GM12874 (cell line): ENCODE measurements at regions not wholly inside any gene's neighbourhood (a gene's known extent, or its start where the extent isn't known, plus 50 kb on each side); places are given as distances from the start of the nearest gene placed in this dataset.

Source experiments
- CTCF ChIP-seq: IDR thresholded peaks from 2 replicates; pipeline ENCODE4 v1.5.1; 2011; ENCODE audit warnings: low read depth, mild to moderate bottlenecking, control low read depth, low read length, moderate library complexity; ENCODE audit not compliant: insufficient read depth

GRCh38 chr10:107807836-107808235 lies 643.3 kb upstream of the SORCS1 start:
- TF ChIP-seq CTCF, result no peak

GRCh38 chr10:107806026-107806425 lies 641.5 kb upstream of the SORCS1 start:
- no peak for TF ChIP-seq CTCF

DNA sequence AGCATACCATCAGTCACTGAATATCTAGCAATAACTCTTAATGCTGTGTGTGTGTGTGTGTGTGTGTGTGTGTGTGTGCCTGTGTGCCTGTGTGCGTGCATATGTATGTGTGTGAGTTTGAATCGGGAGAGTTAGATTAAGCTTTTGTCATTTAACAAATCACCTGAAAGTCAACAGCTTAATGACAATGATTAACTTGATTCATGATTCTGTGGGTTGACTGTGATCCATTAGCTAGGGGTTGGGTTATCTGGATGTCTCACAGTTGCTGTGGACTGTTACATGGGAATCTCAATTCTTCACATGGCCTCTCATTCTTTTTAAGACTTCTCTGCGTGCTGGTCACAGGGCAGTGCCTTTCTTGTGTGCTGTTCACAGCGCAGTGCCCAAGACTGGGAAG lies 639.0 kb upstream of the SORCS1 start:
- TF ChIP-seq CTCF, result no peak

- no peak for TF ChIP-seq CTCF
Observed at GRCh38 chr10:107800061-107800460, 635.6 kb upstream of the SORCS1 start.

GRCh38 chr10:107790271-107790670 lies 625.8 kb upstream of the SORCS1 start:
- TF ChIP-seq CTCF, result no peak

DNA sequence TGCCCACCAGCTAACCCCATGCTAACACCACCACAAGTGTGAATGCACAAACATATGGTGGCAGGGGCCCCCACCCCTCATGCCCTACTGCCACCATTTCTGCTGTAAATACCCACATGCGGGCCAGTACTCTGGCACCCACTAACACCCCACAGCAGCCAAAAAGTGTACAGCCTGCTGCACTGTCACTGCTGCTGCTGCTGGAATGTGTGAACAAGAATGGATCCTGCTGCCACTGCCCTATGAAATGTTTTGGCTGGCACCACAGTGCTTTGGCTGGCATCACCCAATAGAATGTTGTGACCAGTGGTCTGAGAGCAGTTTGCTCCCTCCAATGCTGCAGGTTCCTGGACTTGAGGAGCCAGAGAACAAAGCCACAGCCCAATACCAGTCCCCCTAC lies 606.6 kb upstream of the SORCS1 start:
- TF ChIP-seq CTCF, result no peak

DNA sequence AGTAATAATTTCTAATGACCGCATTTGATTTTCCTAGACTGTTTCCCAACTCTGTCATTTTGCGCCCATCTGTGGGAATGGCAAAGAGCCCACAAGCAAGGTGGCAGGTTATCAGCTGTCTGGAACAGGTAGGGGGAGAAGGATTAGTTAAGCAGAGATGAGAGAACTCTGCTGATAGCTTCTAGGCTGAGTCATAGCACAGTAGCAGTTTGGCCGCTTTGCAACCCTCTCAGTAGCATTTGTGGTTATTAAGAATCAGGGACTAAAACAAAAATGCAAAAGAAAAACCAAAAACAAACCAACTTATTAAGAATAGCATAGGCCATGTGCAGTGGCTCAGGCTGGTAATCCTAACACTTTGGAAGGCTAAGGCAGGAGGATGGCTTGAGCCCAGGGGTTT lies 602.7 kb upstream of the SORCS1 start:
- TF ChIP-seq CTCF, result no peak

GRCh38 chr10:107754814-107755213 lies 590.3 kb upstream of the SORCS1 start:
- no peak for TF ChIP-seq CTCF
